GM12878 (cell line): ENCODE measurements at regions not wholly inside any gene's neighbourhood (a gene's known extent, or its start where the extent isn't known, plus 50 kb on each side); places are given as distances from the start of the nearest gene placed in this dataset.

ENCODE experiments used
- ATAC-seq: fragments of 200-7000 bp; cut with Tn5 transposase; 3 replicates; pipeline ENCODE4 v1.9.1; 2020; ENCODE audit warnings: mild to moderate bottlenecking, moderate library complexity
- BruUV-seq: library from RNA; stranded (reverse); fragments of 400-500 nt; replicated peaks from 2 replicates; lab custom pipeline; 2021; lab: Mats Ljungman, UMichigan
- CTCF ChIA-PET: fragments of 300-600 bp; sonication (Branson Sonifier 250); formaldehyde crosslinking; extraction: SDS; loops from one replicate; lab custom pipeline; 2021; ENCODE audit warnings: inconsistent platforms; lab: Yijun Ruan, JAX
- POLR2A ChIA-PET: fragments of 350-600 bp; formaldehyde crosslinking; extraction: SDS; loops from one replicate; lab custom pipeline; 2021; ENCODE audit warnings: inconsistent platforms; lab: Charles Lee
- RAD21 ChIA-PET: fragments of 300-600 bp; sonication (Branson Sonifier 250); formaldehyde crosslinking; loops from one replicate; lab custom pipeline; 2023; ENCODE audit warnings: antibody characterized with exemption; ENCODE audit not compliant: unreplicated experiment; lab: Charles Lee
- SMC1A ChIA-PET: fragments of 300-600 bp; sonication (Branson Sonifier 250); formaldehyde crosslinking; loops from one replicate; lab custom pipeline; 2023; ENCODE audit not compliant: unreplicated experiment, uncharacterized antibody; lab: Charles Lee
- DNase-seq: peaks from one replicate; pipeline ENCODE4 v3.0.0-alpha.2; 2011; ENCODE audit warnings: low read depth, low spot score
- FAIRE-seq: peaks from 3 replicates; lab custom pipeline; 2011; peaks lifted over from hg19 to GRCh38; lab: Jason Lieb, UNC
- H2AFZ ChIP-seq: 2 replicates; pipeline ENCODE4 v1.6.0; 2011; ENCODE audit warnings: low read depth, low read length, control low read depth; ENCODE audit not compliant: control insufficient read depth
- H3K27ac ChIP-seq: 2 replicates; pipeline ENCODE4 v1.5.1; 2011; ENCODE audit warnings: control low read depth; ENCODE audit not compliant: control insufficient read depth, insufficient read depth
- H3K27me3 ChIP-seq, 2 experiments: replicated peaks in 1 of 2; 2 replicates each; pipeline versions ENCODE4 v1.6.0 to v1.6.1; 2011; ENCODE audit warnings: low read length in 1 of 2; ENCODE audit not compliant: control insufficient read depth in 2 of 2, insufficient read depth in 2 of 2
- H3K36me3 ChIP-seq, 2 experiments: 2 replicates each; pipeline ENCODE4 v1.5.1; 2011; ENCODE audit warnings: low read length in 1 of 2; ENCODE audit not compliant: control insufficient read depth in 2 of 2, insufficient read depth in 2 of 2
- H3K4me1 ChIP-seq: 2 replicates; pipeline ENCODE4 v1.6.1; 2011; ENCODE audit warnings: mild to moderate bottlenecking, low read length, moderate library complexity, mixed read lengths; ENCODE audit not compliant: control insufficient read depth, insufficient read depth
- H3K4me2 ChIP-seq: 2 replicates; pipeline ENCODE4 v1.6.0; 2011; ENCODE audit warnings: control low read depth; ENCODE audit not compliant: control insufficient read depth, insufficient read depth
- H3K4me3 ChIP-seq: fragments of 200-600 bp; sonication (generic); 2 replicates; pipeline ENCODE4 v1.5.1; 2016
- H3K79me2 ChIP-seq: 2 replicates; pipeline ENCODE4 v1.6.0; 2011; ENCODE audit warnings: low read length; ENCODE audit not compliant: control insufficient read depth, insufficient read depth
- H3K9ac ChIP-seq: 2 replicates; pipeline ENCODE4 v1.8.0; 2011; ENCODE audit warnings: low read length, control low read depth, mixed read lengths; ENCODE audit not compliant: control insufficient read depth, insufficient read depth
- H3K9me3 ChIP-seq: replicated peaks from 3 replicates; pipeline ENCODE4 v1.5.1; 2011; ENCODE audit warnings: mild to moderate bottlenecking, low read length; ENCODE audit not compliant: control insufficient read depth, insufficient read depth
- H4K20me1 ChIP-seq: 2 replicates; pipeline ENCODE4 v1.6.0; 2011; ENCODE audit not compliant: control insufficient read depth, insufficient read depth
- CHD1 ChIP-seq: IDR thresholded peaks from 2 replicates; pipeline ENCODE4 v1.6.1; 2012; ENCODE audit warnings: low read depth, low read length, improper control_type of control experiment
- ETV6 ChIP-seq, 2 experiments: fragments of 450-650 bp in 1 of 2; IDR thresholded peaks in 1 of 2; conservative IDR thresholded peaks in 1 of 2; 2 replicates each; pipeline ENCODE4 v1.6.1; 2014; ENCODE audit warnings: antibody characterized with exemption in 1 of 2, borderline replicate concordance in 1 of 2, low read depth in 1 of 2, mild to moderate bottlenecking in 1 of 2, moderate library complexity in 1 of 2
- HDAC2 ChIP-seq: fragments of 200-600 bp; sonication (generic); IDR thresholded peaks from 2 replicates; pipeline ENCODE4 v1.6.1; 2017
- LARP7 ChIP-seq: fragments of 450-650 bp; IDR thresholded peaks from 2 replicates; pipeline ENCODE4 v1.6.1; 2017; ENCODE audit warnings: mild to moderate bottlenecking
- NR2C1 ChIP-seq: fragments of 450-650 bp; IDR thresholded peaks from 2 replicates; pipeline ENCODE4 v1.6.1; 2017; ENCODE audit warnings: antibody characterized with exemption, mild to moderate bottlenecking, moderate library complexity
- NR2F1 ChIP-seq: fragments of 450-650 bp; conservative IDR thresholded peaks from 2 replicates; pipeline ENCODE4 v1.6.1; 2017; ENCODE audit warnings: mild to moderate bottlenecking
- SIX5 ChIP-seq: IDR thresholded peaks from 2 replicates; pipeline ENCODE4 v1.6.1; 2011; ENCODE audit warnings: mild to moderate bottlenecking, low read depth, low read length, moderate library complexity; ENCODE audit not compliant: severe bottlenecking
- SP1 ChIP-seq: IDR thresholded peaks from one replicate; pipeline ENCODE4 v1.6.1; 2011; ENCODE audit warnings: low read depth, low read length
- ZNF217 ChIP-seq: fragments of 450-650 bp; IDR thresholded peaks from 2 replicates; pipeline ENCODE4 v1.6.1; 2017; ENCODE audit warnings: antibody characterized with exemption, mild to moderate bottlenecking
- ZNF274 ChIP-seq: IDR thresholded peaks from one replicate; pipeline ENCODE4 v1.8.0; 2011; ENCODE audit not compliant: insufficient read length, insufficient read depth
- WGBS: methylation state at CpG from one replicate; pipeline ENCODE4 v1.1.6; 2016; ENCODE audit warnings: low lambda C conversion rate; ENCODE audit not compliant: insufficient replicate concordance, insufficient coverage; ENCODE audit errors: missing lambda C conversion rate; 5-methylcytosine and 5-hydroxymethylcytosine counted together
- in situ Hi-C: fragments of 300-500 bp; cut with MboI; formaldehyde crosslinking; loops from 9 replicates; pipeline ENCODE4 v1.14.3; 2018; ENCODE audit warnings: mixed read lengths
- intact Hi-C: fragments of 100-400 bp; cut with micrococcal nuclease; formaldehyde crosslinking; loops from one replicate; pipeline ENCODE4 v1.14.2; 2022; ENCODE audit not compliant: unreplicated experiment
- TF ChIP-seq, protein P1 (sequence below): fragments of 450-650 bp; IDR thresholded peaks from 2 replicates; pipeline ENCODE4 v1.6.1; 2017; ENCODE audit warnings: mild to moderate bottlenecking, moderate library complexity
- TF ChIP-seq, protein P2 (sequence below): fragments of 450-650 bp; IDR thresholded peaks from 2 replicates; pipeline ENCODE4 v1.6.1; 2016; ENCODE audit warnings: mild to moderate bottlenecking
- TF ChIP-seq, protein P3 (sequence below): IDR thresholded peaks from 2 replicates; pipeline ENCODE4 v1.6.1; 2011; ENCODE audit warnings: borderline replicate concordance, low read depth, mild to moderate bottlenecking, moderate library complexity, mixed read lengths, low read length; ENCODE audit not compliant: insufficient read depth; ENCODE audit errors: extremely low read length

DNA sequence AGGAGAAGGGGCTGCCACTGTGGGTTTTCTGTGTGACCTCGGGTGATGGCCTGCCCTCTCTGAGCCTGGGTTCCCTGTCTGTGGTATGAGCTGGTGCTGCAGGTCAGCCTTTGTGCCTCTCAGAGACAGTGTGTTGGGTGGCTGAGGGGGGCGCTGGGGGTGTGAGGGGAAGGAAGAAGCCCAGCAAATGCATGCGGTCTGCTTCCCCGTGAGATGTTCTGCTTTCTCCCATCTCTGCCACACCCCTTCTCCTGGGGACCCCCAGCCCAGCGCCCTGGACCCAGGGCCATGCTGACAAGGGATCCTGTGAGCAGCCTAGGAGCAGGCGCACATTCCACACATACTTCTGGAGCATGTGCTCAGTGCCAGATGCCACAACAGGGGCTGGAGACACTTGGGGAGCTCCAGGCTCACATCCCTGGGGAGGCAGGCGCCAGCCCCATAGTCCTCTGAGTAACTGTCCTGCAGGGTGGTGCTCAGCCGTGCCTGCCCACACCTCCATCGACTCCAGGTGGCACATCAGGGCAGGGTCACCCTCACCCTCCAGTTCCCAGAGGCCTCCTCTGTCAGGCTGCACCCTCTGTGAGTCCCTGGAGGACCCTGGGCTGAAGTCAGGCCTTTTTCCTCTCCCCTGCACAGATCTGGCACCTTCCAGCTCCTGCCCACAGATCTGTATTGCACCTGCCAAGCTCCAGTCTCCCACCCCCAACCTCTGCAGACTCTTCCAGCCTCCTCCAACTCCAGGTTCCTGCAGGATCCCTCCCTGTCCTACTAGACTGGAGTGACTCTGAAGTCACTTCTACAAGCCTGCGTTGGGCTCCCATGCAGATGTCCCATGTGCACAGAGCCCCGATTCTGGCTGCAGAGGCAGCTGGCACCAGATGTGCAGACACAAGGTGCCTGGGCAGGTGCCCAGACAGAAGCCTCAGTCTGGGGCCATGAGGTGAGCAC, 205.6 kb downstream of the KIF26A start:
- FAIRE-seq (no peak), ATAC-seq (no peak), DNase-seq (no peak)
- Histone ChIP-seq H3K9ac (no peak overlapping the region), H2AFZ (no peak overlapping the region), H3K4me2 (no peak overlapping the region), H3K36me3 (no peaks in the 10 kb centered on the region), H3K27ac (no peak overlapping the region), H3K4me3 (no peak overlapping the region), H3K4me1 (no peaks in the 10 kb centered on the region), H3K9me3 (no peaks in the 10 kb centered on the region), H3K79me2 (no peaks in the 10 kb centered on the region), H4K20me1 (no peaks in the 10 kb centered on the region), H3K27me3 (no peaks in the 10 kb centered on the region; a peak in 2 of 4 replicates)
- ChIA-PET RAD21 (no interaction called here), SMC1A (no interaction called here), POLR2A (no interaction called here), CTCF (no interaction called here)
- in situ Hi-C loops: no loop called here
- intact Hi-C loops: no loop called here
- BruUV-seq: no TSS peak
- 12% methylated on average over 10 of the region's 11 CpGs for WGBS
- TF ChIP-seq NR2F1: no peak
- no peak for TF ChIP-seq SP1
- no peak for TF ChIP-seq ZNF217
- no peak for TF ChIP-seq ETV6 (conservative IDR thresholded peaks at IDR 0.05 in 1 of 2, IDR thresholded peaks at IDR 0.05 in 1 of 2; ENCODE audit: borderline replicate concordance in 1 of 2, low read depth in 1 of 2)
- TF ChIP-seq, protein P1, sequence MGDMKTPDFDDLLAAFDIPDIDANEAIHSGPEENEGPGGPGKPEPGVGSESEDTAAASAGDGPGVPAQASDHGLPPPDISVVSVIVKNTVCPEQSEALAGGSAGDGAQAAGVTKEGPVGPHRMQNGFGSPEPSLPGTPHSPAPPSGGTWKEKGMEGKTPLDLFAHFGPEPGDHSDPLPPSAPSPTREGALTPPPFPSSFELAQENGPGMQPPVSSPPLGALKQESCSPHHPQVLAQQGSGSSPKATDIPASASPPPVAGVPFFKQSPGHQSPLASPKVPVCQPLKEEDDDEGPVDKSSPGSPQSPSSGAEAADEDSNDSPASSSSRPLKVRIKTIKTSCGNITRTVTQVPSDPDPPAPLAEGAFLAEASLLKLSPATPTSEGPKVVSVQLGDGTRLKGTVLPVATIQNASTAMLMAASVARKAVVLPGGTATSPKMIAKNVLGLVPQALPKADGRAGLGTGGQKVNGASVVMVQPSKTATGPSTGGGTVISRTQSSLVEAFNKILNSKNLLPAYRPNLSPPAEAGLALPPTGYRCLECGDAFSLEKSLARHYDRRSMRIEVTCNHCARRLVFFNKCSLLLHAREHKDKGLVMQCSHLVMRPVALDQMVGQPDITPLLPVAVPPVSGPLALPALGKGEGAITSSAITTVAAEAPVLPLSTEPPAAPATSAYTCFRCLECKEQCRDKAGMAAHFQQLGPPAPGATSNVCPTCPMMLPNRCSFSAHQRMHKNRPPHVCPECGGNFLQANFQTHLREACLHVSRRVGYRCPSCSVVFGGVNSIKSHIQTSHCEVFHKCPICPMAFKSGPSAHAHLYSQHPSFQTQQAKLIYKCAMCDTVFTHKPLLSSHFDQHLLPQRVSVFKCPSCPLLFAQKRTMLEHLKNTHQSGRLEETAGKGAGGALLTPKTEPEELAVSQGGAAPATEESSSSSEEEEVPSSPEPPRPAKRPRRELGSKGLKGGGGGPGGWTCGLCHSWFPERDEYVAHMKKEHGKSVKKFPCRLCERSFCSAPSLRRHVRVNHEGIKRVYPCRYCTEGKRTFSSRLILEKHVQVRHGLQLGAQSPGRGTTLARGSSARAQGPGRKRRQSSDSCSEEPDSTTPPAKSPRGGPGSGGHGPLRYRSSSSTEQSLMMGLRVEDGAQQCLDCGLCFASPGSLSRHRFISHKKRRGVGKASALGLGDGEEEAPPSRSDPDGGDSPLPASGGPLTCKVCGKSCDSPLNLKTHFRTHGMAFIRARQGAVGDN: no peak
- no peak for TF ChIP-seq HDAC2
- no peak for TF ChIP-seq ZNF274
- no peak for TF ChIP-seq CHD1
- TF ChIP-seq, protein P2, sequence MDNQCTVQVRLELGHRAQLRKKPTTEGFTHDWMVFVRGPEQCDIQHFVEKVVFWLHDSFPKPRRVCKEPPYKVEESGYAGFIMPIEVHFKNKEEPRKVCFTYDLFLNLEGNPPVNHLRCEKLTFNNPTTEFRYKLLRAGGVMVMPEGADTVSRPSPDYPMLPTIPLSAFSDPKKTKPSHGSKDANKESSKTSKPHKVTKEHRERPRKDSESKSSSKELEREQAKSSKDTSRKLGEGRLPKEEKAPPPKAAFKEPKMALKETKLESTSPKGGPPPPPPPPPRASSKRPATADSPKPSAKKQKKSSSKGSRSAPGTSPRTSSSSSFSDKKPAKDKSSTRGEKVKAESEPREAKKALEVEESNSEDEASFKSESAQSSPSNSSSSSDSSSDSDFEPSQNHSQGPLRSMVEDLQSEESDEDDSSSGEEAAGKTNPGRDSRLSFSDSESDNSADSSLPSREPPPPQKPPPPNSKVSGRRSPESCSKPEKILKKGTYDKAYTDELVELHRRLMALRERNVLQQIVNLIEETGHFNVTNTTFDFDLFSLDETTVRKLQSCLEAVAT: no peak
- TF ChIP-seq NR2C1: no peak
- no peak for TF ChIP-seq SIX5
- TF ChIP-seq, protein P3, sequence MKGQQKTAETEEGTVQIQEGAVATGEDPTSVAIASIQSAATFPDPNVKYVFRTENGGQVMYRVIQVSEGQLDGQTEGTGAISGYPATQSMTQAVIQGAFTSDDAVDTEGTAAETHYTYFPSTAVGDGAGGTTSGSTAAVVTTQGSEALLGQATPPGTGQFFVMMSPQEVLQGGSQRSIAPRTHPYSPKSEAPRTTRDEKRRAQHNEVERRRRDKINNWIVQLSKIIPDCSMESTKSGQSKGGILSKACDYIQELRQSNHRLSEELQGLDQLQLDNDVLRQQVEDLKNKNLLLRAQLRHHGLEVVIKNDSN: no peak
- TF ChIP-seq LARP7: no peak
